CD1c-positive myeloid dendritic cell (primary cell): ENCODE measurements at regions not wholly inside any gene's neighbourhood (a gene's known extent, or its start where the extent isn't known, plus 50 kb on each side); places are given as distances from the start of the nearest gene placed in this dataset.

Source experiments
- DNase-seq: peaks from one replicate; pipeline ENCODE4 v3.0.0-alpha.2; 2016; ENCODE audit errors: extremely low spot score

DNA sequence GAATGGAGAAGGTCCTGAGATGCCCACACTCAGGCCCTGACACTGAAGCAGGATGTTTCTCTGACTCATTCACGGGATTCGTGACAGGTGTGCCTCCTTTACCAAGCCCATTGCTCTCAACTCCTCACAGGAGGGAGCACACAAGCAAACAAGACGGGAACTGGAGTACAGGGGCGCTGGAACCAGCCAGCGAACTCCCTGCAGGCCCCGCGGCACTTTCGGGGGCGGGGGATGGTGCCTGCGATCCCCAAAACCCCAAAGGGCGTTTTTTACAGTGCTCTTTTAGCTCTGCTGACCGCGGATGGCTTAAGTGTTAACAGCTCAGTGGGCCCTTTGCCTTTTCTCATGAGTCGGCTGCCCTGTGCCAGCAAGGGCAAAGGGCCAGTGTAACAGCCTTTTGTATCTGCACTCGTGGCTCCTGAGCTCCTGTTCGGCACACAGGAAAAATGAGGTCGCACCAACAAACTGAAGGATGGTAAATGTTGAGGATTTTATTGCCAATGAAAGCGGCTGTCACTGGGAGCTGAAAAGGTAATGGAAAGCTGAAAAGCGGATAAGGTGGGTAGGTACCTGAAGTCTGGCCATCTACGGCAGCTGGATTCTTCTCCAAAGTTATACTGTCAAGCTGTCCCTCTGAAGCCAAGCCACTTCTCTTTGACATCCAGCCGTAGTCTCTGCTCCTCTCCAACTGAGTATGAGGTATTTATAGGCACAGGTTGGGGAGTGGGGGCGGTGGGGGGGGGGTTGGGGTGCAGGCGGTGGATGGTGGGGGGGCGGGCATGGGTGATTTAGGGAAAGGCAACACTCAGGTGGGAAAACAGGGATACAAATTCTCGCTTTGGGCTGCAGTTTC lies 65.0 kb upstream of the TRPC4 start:
- no peak for DNase-seq

DNA sequence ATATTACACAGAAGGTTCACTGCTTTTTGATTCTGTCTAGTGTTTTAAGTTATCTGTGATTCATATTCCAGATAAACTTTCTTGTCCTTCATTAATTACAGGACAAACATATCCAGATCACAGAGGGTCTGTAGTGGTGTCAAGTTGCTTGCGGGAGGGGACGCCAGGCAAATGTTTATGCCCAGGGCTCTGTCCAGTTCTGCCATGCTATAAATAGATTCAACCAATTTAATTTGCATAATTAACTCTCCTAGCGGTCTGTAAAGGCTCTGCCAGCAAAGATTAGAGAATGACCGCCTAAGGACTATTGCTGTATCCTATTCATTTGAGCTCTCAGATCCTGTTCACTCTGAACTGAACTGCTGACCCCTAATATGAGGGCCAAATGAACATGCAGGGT lies 59.7 kb upstream of the TRPC4 start:
- no peak for DNase-seq

DNA sequence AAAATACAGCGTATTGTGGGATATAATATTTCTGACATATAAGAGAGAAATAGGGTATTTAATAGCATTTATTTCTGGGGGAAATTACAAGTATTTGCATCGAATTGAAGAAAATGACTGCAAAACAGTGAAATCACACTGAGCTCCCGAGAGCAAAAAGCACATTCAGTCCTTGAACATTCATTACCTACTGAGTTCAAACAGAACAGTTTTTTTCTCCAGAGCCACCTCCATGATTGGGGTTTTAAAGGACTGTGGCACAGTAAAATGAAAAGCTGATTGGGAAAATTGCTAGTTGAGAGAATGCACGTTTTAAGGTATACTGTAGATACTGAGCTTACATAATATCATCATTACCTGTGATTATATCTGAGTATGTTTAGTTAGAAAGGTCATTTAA lies 58.0 kb upstream of the TRPC4 start:
- no peak for DNase-seq

DNA sequence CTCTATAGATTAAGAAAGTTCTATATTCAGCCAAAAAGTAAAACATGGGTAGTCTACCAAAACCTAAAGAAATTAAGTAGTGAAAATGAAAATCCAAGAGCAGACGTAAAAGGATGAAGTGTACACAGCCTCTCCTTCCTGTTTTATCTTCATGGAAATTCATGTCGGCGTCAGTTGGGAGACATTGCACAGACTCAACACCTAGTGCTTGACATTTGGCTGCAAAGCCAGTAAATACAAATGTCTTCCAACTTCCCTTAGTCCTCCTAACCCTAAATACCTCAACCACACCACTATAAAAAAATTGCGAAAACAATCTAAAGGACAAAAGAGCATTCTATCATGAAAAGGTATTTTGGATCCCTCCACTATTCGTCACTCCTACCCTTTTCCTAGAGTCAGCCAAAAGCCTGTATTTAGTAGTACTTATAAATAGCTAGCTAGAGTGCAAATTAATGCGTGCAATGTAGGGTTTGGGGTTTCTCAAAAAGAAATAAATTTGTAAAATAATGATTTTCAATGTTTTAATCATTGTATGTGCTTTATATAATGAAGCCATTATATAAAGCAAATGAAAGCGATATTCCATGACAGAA lies 56.4 kb upstream of the TRPC4 start:
- DNase-seq, result no peak

DNA sequence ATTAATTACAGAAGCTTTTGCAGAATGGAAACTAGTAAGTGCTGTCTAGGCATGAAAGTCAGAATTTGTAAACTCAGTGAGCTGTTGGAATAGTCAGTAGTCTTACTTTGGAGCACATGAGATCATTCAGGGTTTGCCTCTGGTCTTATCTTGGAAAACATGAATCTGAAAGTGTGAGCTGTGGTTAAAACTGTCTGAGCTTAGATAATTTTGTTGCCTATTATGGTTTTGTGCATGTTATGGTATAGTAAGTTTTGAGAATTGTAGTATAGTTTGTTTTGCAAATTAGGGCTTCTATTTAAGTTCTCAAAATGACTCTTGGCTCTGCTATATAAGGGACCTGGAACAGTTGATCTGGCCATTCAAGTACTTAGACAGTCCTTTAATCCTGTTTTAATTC lies 53.7 kb upstream of the TRPC4 start:
- DNase-seq, result no peak

DNA sequence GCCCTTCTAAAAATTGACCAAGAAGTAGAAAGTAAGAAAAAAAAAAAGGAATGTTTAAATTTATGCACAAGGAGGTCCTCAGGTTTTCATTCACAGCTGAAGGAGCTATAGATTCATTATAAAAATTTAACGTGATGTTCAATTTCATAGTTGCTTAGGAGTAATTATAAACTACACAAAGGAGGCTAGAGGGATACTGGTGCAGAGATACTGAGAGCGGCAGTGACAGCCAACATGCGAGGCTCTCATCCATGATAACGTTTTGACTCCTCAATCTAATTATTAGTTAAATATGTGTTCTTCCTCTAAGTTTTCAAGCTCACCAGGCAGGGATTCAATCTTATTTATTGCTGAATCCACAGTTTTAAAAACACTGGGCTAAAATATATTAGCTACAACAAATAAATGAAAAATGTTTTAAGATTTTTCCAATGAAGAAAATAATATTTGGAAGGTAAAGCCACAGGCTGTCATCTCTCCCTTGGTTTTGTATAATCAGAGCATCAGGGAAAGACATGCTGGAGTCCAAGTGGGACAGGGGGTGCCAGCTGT lies 49.8 kb upstream of the TRPC4 start:
- no peak for DNase-seq
